Prostate gland (tissue), 2 donors: ENCODE measurements at regions not wholly inside any gene's neighbourhood (a gene's known extent, or its start where the extent isn't known, plus 50 kb on each side); places are given as distances from the start of the nearest gene placed in this dataset.

ENCODE experiments used
- POLR2A ChIP-seq: fragments of 450-650 bp; IDR thresholded peaks from one replicate; pipeline ENCODE4 v1.6.1; 2016; ENCODE audit warnings: antibody characterized with exemption, mild to moderate bottlenecking
- TF ChIP-seq, protein P1 (sequence below), 4 experiments: fragments of 200-600 bp in 2 of 4; fragments of 450-650 bp in 2 of 4; sonication (generic) in 2 of 4; IDR thresholded peaks; 1 replicate in 3 of 4; 2 replicates in 1 of 4; pipeline ENCODE4 v1.5.1; 2016 to 2019; ENCODE audit warnings: antibody characterized with exemption in 4 of 4, mild to moderate bottlenecking in 2 of 4, moderate library complexity in 2 of 4

DNA sequence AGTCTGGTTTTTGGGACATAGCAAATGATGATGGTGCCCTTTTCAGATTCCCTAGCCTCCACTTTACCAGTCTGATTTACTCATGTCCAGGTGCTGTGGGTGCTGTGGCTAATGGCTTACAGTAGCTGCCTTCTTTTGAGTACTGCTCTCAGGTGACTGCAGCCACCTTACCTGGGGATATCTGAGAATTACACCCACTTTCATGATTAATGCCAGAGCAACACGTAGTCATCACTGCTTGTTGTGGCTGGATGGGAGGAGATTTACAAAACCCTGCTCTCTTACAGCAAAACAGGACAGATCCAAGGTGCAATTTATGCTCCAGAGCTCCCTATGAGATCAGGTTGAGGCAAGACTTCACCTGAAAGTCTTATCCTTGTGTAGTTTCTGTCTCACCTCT, 150.6 kb downstream of the PDCD6IP start:
- TF ChIP-seq, protein P1, sequence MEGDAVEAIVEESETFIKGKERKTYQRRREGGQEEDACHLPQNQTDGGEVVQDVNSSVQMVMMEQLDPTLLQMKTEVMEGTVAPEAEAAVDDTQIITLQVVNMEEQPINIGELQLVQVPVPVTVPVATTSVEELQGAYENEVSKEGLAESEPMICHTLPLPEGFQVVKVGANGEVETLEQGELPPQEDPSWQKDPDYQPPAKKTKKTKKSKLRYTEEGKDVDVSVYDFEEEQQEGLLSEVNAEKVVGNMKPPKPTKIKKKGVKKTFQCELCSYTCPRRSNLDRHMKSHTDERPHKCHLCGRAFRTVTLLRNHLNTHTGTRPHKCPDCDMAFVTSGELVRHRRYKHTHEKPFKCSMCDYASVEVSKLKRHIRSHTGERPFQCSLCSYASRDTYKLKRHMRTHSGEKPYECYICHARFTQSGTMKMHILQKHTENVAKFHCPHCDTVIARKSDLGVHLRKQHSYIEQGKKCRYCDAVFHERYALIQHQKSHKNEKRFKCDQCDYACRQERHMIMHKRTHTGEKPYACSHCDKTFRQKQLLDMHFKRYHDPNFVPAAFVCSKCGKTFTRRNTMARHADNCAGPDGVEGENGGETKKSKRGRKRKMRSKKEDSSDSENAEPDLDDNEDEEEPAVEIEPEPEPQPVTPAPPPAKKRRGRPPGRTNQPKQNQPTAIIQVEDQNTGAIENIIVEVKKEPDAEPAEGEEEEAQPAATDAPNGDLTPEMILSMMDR (IDR thresholded peaks at IDR 0.05): no peak
- TF ChIP-seq POLR2A: no peak
